Stimulated activated CD8-positive, alpha-beta memory T cell treated with anti-CD3 and anti-CD28 coated beads, Interleukin-4, amount 100 ng/mL, for 48 hours (primary cell): ENCODE measurements at regions not wholly inside any gene's neighbourhood (a gene's known extent, or its start where the extent isn't known, plus 50 kb on each side); places are given as distances from the start of the nearest gene placed in this dataset.
"Not testable (repeated sequence)": the region's sequence is repeated elsewhere in the genome, so short reads cannot be mapped to it uniquely, and the experiment has no call there.

Experiments used
- DNase-seq: peaks from one replicate; pipeline ENCODE4 v3.0.0-alpha.2; 2020

DNA sequence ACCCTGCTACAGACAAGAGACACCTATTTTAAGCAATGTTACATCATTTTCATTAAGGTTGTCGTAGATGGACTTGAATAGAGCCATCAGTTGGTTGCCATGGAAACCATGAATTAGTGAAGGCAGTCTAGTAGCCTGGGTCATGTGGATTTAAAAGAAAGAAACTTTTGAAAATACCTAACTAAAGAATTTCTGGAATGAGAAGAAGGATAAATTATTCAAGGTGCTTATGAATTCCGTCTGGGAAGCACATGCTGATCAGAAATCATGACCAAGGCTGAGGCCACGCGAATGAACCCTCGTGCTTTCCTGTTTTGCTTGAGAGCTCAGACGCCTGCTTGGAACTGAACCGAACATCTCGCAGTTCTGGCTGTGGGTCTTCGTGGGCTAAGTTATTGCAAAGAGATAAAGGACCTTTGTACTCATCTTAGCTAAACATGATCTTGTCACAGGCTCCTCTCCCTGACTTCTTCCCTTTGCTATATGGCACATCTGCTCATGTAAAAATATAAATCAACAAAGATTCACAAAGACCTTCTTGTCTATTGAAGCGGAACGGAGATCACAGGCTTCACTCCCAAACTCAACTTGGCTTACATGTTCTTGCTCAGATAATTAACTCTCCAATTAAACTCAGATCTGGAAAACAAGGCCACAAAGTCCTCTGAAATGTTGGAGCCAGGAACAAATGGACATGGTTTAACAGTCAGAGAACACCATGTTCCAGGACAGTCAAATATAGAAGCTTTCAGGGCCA lies 140.2 kb downstream of the NUFIP1 start:
- no peak for DNase-seq

- not testable (repeated sequence) for DNase-seq
Measured at GRCh38 chr13:44845281-44846058, 143.8 kb downstream of the NUFIP1 start.

GRCh38 chr13:44844786-44845185 lies 144.5 kb downstream of the NUFIP1 start:
- DNase-seq = no peak

DNA sequence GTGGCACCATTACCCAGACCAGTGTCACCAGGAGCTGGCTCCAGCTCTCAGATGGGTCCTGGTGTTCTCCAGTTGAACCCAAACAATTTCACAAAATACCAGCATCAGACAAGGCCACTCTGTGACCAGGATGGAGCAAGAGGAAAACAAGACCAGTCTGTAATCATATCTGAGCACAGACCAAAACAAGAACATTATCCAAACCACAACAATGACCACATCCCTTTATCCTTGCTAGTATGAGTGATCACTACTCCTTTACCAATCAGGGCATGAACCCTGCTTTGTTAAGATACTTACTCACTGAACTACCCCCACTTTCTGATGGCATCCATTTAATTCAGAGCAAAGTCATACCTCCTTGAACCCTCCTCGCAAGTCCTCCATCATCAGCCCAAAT lies 145.9 kb downstream of the NUFIP1 start:
- no peak for DNase-seq

DNA sequence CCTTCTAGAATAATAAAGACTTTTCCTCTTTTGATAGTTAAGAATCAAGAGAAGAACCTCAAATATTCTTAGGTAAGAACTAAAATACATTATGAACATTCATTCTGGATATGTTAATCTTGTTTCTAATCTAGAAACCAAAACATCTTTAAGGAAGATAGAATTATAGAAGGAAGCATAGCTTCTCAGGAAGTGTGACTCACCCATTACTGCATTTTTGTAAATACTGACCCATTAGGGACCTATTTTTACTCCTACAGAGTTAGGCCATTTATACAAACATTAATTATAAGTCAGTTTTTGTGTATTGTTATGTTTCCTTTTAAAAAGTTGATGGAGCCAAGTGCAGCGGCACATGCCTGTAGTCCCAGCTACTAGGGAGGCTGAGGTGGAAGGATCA lies 147.1 kb downstream of the NUFIP1 start:
- no peak for DNase-seq

DNA sequence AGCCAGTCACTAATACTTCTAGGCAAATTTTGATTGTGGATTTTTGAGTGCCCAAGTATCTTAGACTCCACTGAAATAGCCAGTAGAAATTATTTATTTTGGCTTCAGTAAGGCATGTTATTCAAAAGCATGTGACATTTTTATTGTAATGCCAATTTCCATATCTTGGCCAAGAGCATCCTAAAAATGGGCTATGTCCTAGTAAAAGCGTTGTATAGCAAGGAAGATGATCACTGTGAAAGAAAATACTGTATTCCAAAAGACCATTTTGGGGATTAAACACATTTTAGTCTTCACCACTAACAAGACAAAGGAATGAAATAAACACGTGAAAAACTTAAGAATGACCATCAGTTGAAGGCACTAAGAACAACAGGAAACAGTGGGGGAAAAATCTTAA lies 149.1 kb downstream of the NUFIP1 start:
- DNase-seq = no peak

DNA sequence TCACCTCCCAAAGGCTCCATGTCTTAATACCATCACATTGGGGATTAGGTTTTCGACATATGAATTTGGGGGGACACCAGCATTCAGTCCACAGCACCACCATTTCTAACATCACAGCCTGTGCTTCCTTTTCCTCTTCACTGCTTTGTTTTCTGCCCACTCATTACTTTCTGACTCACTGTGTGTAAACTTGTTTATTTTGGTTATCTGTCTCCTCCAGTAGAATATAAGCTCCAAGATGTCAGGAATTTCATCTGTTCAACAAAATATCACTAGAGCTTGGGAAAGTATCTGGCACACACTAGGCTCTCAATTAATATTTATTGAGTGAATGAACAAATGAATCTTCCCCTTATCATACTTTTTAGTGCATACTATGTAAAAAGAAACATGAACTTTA lies 152.0 kb downstream of the NUFIP1 start:
- no peak for DNase-seq

- no peak for DNase-seq
Measured at GRCh38 chr13:44834404-44834803, 154.9 kb downstream of the NUFIP1 start.

GRCh38 chr13:44833626-44834025 lies 155.6 kb downstream of the NUFIP1 start:
- no peak for DNase-seq

DNA sequence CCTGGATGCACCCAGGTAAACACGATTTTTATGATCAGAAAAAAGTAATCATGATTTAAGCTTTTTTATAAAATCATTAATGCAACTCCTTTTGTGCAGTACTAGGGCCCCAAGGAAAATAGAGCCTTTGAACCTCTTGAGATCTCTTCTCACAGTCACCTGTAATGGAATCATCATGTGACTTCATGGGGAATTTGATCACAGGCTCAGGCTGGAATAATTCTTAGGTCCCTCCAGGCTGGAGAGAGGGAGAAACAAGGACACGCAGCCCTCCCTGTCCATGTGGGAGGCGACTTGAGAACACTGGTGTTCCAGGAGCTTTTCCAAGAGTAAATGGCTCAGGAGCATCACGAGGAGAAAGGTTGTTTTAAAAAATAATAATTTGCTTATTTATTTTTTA lies 156.1 kb downstream of the NUFIP1 start:
- DNase-seq = no peak

DNA sequence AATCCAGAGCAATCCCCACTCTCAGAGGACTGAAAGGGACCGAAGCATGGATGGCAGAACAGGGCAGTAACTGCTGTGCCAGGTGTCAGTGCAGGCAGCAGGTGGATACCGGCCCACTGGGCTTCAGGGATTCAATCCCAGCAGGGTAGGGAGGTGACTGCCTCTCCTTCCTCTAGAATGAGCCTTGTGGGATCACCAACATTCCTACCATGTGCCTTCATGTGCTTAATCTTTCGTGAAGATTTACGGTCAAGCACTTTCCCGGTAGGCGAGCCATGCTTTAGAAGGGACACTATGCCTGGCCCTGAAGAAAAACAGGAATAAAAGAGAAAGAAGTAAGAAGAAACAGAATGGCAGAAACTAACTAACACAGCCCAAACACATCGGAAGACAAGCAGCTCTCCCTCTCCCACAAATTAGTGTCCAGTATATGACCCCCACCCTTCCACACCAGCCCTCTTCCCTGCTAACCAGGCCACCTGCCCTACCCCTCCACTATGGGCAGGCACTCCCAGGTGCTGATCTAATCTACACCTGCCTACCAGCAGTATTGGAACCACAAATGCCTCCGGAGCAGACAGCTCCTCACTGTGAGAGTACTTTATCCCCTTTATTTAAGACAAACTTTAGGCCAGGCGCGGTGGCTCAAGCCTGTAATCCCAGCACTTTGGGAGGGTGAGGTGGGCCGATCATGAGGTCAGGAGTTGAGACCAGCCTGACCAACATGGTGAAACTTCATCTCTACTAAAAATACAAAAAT lies 162.5 kb downstream of the NUFIP1 start:
- no peak for DNase-seq

GRCh38 chr13:44825953-44826352 lies 163.3 kb downstream of the NUFIP1 start:
- DNase-seq = no peak

DNA sequence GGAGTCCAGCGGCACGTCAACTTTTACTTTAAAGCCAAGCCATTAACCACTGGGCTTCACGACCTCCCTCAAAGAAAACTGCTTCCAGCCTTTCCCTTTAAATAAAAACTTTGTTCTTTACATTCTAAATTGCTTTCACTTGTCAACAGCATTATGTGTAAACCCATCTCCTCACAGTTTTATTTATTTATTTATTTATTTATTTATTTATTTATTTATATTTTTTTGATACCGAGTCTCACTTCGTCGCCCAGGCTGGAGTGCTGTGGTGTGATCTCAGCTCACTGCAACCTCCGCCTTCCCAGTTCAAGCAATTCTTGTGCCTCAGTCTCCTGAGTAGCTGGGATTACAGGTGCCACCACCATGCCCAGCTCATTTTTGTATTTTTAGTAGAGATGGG lies 165.7 kb downstream of the NUFIP1 start:
- DNase-seq = not testable (repeated sequence)

- no peak for DNase-seq
Measured at GRCh38 chr13:44822291-44822690, 167.0 kb downstream of the NUFIP1 start.

DNA sequence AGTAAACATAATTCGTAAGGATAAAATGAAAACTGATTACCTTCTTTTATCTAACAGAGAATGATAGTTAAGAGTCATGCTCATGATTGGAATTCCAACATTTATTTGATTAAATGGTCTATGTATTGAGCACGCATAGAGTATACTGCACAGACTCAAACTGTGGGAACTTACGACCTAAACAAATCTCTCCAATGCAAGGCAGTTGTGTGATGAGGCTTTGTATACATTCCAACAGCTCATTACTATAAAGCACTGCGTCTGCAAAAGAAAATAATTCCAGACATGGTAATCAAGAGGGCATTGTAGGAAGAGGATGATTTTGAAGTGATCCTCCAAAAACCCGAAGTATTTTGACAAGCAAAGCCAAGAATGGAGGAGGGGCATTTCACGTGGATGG lies 169.5 kb downstream of the NUFIP1 start:
- DNase-seq = no peak

DNA sequence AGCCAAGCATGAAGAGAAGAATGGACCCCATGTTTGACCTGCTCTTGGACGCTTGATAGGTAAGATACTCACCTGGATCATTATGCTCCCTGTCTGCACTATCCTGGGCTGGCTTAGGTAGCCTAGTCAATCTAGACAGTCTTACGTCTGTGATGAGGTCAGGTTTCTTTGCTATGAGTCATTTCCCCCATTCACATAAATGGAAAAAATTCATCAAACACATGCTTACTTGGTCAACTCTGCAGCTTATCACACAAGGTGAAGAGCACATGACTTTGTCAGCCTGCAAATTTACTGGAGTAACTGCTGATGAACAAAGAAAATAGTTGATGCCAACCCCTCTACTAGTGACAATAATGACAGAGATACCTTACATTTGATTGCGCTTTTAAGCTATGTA lies 170.0 kb downstream of the NUFIP1 start:
- DNase-seq = no peak

GRCh38 chr13:44818428-44818827 lies 170.8 kb downstream of the NUFIP1 start:
- DNase-seq = no peak

- no peak for DNase-seq
Measured at GRCh38 chr13:44818016-44818415, 171.3 kb downstream of the NUFIP1 start.

GRCh38 chr13:44817131-44817671 lies 172.1 kb downstream of the NUFIP1 start:
- no peak for DNase-seq

- DNase-seq = no peak
Measured at GRCh38 chr13:44816701-44817100, 172.6 kb downstream of the NUFIP1 start.

- peak; percentile 50 for DNase-seq
Measured at GRCh38 chr13:44815623-44816022, 173.6 kb downstream of the NUFIP1 start.

DNA sequence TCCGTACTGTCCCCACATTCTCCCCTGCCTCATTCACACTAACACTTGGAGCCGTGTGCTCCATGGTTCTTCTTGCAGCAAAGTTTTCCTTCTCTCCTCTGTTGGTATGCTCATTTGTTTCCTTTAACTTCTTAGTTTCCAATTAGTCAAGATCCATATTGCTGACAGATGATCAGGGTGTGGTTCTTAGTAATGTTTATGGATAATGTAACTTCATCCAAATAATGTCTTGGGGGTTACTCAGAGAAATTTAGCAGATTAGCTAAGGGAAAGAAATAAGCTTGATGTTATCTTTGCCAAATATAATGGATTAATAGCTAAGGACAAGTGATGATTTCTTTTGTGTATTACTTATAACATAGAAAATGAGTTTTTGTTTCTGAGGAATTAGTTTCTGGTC lies 174.4 kb downstream of the NUFIP1 start:
- DNase-seq = no peak

DNA sequence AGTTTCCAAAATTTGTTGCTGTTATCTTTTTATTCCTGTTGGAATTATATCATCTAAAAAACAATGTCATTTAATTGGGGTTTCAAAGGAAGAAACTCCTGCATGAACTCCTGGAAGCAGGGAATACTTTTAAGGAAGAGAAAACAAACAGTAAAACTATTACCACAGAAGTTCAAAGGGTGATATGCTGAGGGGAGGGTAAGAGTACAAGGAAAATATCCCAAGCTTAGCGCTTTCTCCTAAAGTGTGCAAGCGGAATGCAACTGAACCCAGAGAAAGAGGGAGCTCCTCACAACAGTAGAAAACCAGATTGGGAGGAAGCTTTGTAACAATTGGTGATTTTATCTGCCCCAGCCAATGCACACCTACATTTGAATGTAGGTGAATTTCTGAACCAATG lies 175.1 kb downstream of the NUFIP1 start:
- DNase-seq = no peak
